HG02798 (cell line): ENCODE measurements at regions not wholly inside any gene's neighbourhood (a gene's known extent, or its start where the extent isn't known, plus 50 kb on each side); places are given as distances from the start of the nearest gene placed in this dataset.

Experiments
- ATAC-seq: cut with Tn5 transposase; IDR thresholded peaks from one replicate; pipeline ENCODE4 v1.9.1; 2021; ENCODE audit warnings: mild to moderate bottlenecking; ENCODE audit not compliant: unreplicated experiment, poor library complexity

DNA sequence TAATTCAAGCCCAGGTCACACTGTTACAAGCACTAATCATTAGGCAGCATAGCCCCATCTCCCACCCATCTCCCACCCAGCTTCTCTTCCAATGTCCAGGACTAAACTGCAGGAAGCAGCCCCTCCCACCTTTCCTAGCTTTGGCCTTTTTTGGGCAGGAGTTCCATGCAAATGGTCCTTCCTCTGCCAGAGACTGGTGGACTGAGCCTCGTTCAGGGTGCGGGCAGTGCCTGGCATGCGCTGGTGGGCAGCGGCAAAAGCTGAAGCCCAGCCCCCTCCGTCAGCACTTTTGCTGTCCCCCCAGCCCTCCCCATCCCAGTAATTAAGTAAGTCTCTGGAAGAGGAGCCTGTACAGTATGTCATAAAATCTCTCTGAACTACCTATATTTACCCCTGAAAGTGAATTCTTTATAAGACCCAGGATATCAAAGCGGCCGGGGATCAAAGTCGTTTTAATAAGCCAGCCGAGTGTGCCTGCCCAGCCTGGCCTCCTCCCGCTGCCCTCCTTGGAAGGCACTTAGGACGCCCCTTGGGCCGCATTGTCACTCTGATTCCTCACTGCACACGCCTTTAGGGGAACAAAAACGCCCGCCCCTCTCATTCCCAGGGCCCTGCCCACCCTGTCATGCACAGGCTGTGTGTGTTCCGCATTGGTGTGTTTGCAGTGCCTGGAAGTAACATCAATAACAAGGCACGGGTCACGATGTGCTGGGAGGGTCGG, 109.9 kb downstream of the IRX5 start:
- no peak for ATAC-seq

DNA sequence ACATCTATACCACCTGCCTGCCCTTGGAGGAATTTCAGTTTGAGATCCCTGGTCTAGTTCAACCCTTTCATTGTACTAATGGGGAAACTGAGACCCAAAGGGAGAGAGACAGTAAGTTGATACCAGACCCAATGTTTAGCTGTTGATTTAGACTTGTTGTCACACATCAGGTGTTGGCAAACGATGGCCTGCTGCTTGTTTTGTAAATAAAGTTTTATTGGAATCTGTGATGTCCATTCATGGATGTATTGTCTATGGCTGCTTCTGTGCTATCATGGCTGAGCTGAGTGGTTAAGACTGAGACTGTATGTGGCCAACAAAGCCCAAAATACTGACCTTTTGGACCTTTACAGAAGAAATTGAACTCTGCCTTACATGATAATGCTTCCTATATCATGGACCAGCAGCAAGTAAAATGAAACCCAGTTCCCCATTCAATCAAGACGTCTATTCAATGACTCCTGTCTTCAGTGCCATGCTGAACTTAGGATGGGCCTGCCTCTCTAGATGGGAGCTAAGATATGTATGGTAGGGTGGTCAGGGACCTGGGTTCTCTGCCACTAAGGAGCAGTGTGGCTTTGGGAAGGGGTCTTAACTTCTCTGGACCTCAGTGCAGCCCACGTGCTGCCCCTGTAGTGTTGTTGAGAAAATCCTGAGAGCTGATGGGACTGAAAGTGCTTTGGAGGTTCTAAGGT, 111.0 kb downstream of the IRX5 start:
- ATAC-seq, result no peak

DNA sequence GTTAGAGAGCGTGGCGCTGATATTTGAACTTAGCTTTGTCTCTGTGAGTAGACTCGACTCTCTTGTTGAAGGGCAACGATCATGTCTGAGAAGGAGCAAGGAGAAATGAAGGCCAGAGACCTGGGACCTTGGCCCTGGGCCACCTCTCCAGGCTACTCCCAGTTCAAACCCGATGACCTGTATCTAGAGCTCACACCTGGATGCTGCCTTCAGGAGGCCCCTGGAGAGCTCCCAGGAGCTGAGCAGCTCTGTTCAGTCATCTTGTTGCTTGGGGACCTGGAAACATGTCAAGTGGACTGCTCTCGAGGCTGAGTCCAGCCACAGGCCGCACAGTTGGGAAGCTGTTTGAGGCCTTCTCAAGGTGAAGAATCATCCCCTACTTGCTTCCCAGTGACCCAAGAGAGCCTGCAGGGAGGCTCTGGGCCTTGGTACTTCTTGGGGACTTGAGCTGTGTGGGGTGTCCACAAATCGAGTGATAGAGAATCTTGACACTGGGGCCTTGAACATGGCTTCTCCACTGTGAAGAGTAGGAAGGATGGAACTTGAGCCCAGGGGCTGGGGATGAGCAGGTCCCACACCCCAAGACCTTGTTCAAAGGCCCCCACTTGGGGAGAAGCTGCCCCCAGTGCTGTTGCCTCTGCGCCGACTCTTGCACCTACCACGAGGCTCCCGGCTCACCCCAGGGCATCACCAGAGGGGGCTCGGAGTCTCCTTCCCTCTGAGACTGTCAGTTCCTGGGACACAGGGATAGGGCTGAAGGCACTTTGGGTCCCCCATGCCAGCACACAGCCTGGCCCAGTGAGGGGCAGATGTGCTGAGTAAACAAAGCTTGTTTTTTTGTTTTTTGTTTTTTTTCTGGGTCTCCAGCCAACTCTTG, 112.1 kb downstream of the IRX5 start:
- ATAC-seq, result no peak

DNA sequence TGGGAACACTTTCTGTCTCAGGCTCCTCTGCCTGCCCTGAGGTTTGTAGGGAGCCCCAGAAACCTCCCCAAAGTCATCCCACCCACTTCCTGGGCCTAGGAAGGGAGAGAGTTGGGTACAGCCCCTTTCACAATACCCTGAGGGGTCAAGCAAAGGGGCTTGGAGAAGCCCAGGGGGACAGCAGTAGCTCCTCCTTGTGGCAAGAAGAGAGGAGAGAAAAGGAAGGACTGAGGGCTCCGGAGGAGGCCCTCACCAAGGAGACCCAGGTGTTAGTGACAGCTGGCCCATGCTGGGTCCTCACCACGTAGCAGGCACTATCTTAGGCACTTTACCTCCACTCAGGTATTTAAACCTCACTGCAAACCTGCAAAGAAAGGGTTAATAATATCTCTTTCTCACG, 112.8 kb downstream of the IRX5 start:
- ATAC-seq, result no peak

DNA sequence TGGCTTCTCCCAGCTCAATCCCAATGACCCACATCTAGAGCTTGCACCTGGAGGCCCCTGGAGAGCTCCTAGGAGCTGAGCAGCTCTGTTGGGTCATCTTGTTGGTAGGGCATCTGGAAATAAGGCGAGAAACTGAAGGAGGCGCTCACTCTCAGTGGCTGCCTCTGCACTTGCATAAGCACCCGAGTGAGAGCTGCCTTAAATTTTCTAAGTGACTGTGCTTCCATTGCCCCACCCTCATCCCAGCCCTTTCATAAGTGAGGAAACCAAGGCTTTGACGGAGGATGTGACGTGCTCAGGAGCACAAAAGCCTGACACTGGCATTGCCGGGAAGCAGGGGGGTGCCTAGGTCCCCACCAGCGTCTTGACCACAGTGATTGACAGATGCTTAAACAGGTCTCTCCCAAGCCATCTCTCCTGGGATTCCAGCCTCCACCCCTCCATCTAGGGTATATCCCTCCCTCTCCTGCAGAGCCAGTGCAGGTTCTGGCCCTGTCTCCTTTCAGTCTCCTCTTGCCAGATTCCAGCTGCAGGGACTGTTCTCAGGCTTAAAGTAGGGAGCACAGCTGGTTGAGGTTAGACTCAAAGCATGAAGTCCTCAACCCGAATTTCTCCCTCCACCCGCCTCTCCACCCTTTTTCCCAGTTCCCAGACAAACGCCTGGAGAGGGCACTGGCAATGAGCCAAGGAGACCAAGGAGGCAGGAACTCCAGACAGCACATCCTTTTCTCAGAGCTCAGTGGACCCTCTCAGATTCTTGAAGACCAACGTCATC, 113.7 kb downstream of the IRX5 start:
- no peak for ATAC-seq

DNA sequence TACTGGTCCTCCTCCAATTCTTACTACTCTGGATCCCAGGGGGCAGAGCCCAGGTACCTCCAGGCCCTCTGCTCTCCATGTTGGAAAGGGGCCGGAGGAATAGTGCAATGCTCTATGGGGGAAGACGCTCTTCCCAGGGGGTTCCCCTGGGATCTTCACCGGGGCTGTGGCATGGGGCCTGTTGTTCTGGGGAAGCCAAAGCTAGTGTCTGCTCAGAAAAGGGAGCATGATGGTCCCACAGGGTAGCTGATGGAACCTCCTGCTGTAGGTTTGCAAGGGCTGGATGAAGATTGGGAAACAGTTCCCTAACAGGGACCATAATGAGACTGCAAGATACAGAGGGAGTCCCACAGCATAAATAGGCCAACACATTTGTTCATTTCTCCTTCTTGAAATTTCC, 114.7 kb downstream of the IRX5 start:
- ATAC-seq, result no peak

DNA sequence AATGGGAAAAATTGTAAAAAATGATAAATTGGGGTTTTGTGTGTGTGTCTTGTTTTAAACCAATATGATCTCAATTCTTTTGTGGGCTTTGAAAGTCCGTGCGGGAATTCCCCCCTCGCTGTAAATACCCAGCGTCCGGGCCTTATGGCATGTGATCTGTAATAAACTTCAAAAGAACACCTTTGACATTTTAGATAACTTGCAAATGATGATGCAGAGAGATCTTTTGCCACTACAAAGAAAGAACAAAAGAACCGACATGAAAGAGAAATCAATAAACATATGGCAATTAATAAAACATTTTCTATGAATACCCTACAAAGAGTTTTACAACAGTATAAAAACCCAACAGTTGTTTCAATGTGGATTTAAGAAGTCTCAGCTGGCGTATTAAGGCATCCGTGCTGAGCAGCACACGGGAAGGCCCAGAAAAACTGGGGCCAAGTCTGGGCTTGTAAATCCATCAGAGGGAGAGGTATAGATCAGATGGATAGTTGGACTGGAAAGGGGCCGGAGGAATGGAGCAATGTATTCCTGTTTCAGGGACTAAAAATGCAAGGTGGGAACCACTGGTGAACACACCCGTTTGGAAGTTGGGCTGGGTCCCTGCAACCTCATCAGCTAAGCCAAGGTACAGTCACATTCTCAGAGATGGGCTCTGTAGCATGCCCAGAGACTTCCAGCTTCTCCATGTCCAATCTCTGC, 115.2 kb downstream of the IRX5 start:
- ATAC-seq, result no peak

DNA sequence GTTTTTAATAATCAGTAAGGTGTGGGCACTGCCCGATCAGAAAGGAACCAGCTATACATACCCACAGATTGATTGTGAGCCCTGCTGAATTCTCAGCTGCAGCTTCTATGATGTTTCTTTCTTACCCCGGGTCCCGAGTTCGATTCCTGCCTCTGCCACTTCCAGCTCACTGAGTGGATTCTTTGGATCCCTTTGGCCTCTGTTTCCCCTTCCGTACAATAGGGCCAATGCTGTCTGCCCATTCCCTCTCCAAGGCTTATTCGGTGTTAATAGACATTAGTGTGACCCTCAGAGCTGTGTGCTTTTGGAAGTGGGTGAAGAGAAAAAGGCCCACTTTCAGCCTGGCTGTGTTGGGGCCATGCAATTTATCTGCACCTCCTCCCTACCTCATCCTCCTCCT, 115.8 kb downstream of the IRX5 start:
- no peak for ATAC-seq

DNA sequence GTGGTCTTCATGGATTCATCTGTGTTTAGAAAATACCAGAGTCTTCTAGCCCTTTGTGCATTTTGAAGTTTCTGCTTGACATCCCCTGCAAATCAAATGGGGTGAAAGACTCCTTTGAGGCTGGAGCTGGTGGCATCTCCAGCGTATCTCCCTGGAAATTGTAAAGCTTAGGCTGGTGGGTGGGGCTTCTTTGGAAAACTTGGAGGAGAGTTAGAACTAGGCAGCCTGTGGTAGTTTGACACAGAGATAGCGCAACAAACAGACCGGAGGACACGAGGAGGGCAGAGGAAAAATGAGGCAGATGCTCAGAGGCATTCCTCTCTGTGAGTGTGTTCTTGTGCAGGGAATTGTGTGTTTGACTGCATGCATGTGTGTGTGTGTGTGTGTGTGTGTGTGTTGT, 116.3 kb downstream of the IRX5 start:
- no peak for ATAC-seq

DNA sequence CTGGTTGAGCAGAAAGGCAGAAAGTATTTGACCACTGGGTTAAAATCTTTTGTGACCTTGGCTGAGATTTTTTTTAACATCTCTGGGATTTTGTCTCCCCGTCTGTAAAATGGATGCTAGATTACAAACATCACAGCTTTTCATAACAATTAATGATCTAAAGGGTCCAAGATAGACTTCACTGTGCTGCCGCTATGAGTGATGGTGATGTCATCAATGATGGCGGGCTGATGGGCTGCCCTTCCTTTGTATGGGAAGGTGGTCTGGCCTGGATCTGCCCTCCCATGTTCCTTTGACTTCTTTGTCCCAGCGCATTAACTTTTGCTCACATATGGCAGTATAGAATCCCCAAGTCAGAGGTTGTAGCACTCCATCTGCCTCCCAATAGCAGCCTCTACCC, 116.7 kb downstream of the IRX5 start:
- no peak for ATAC-seq

DNA sequence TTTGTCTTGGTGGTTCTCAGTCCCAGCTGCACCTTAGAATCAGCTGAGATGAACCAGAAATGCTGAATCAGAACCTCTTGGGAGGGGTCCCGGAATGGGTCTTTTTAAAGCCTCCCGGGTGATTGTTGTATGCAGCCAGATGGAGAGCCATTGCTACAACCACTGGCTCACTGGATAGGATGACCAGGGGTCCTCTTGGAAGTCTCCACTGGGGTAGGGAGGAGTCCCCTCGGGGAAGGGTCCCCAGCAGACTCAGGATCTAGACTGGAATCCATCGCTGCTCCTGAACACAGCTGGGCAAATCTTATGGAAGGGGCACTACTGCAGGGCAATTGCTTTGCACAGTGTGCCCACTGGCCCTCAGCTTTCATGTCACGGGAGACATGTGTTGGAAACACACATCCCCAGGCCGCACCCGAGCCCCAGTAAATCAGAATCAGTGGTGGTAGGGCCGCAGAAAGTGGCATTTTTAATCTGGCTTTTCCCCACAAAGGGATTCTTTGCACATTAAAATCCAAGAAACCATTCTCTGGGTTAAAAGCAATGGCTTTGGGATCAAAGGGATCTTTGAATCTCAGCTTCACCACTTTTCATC, 117.3 kb downstream of the IRX5 start:
- no peak for ATAC-seq

DNA sequence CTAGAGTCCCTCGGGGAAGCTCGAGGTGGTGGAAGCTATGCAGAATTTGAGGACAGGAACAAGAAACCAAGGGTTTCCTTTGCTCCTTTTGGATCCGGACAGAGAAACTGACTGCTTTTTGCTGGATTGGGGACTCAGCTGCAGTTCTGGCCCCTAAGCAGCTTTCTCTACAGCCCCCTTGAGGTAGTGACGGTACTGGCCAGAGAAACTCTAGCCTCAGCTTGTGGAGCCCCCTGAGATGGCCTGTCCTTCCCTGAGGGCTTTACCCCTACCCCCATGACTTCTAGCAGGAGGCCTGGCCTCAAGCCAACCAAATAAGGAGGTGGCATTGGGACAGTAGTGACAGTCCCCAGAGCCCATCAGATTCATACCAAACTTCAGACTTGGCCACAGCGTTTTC, 118.1 kb downstream of the IRX5 start:
- no peak for ATAC-seq

DNA sequence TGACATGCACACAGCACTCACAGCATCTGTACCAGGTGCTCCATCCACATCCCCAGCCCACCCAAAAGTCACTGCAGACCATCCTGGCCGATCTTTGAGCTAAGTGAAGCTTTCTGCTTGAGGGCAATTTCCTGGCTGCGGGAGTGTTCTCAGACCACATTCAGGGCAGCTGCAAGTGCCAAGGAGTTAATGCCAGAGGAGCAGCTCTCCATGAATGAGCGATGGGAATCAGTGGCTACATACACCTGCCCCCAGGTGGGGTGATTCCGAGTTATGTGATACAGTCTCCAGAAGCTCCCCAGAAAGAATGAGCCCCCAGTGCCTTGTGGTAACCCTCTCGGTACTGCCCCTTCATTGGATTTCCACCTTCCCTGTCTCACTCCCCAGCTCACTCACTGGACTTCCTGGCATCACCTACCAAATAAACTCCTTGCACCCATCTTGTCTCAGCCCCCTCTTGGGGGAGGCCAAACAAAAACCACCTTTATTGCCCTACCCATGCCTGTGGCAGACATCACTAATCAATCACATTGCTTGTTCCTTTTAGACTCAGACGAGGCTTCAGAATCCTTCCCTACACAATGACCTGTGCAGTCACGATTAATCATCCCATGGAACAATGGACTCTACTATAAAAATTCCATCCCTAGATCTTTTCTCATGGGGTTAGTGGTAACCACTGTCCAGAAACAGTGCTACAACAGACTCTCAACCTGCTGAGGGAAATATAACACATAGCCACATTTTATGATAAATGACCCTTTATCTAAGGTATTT, 121.1 kb downstream of the IRX5 start:
- ATAC-seq, result no peak

DNA sequence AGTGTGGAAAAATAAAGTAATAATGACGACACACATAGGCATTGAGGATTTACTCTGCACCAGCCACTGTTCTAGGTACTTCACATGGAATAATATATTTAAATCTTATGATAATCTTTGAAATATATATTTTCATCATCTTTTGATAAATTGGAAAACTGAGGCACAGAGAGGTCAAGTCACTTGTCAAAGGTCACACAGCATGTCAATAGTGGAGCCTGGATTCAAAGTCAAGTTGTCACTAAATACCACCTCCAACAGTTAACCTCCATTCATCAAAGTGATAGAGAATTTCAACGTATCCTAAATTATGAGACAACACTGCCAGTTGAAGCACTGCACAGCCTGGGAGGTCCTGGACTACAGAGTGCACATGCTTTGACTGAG, 121.7 kb downstream of the IRX5 start:
- ATAC-seq, result no peak

DNA sequence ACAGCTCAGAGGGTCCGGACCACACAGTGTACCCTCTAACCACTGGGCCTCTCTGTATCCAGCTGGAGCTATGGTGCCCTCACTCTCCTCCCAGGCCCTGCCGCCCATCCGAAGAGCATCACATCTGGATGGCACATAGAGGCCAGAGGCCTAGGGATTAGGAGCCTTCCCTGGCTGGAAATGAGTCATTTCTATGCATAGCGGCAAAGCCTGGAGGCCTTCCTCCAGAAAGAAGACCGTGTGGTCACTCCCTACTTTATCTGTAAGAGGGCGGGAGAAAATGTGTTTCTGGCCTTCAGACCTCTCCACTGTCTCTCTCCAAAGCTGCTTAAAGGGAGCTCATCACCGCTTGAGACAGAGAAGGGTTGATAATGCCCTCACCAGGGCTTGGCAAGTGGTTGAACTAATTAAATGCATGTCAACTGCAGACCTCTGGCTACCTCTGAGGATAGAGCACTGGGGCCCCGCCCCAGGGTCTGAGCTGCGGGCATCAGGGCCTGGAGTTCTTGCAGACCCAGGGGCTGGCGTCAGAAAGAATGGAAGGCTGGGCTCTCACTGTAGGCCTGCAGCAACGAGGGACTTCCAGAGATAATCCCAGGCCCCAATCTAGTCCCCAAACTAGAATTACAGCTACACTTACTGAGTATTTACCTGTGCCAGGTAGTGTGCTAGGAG, 122.2 kb downstream of the IRX5 start:
- ATAC-seq, result no peak

DNA sequence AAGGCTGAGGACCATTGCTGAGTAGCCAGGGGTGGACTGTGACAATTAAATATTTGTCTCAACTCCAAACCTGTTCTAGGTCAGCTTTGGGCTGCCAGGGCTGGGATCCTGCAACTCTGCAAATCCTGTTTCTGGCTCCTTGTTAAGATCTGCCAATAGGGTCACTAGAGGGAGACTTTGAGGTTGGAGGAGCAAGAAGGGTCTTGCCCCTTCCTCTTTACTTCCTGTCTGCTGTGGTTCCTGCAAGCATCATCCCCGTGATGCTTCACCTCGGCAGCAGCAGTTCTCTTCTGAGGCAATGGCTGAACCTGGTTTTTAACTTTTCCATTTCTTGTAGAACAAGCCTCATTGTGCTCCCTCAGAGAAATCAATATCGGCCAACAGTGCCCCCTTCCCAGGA, 124.6 kb downstream of the IRX5 start:
- no peak for ATAC-seq

DNA sequence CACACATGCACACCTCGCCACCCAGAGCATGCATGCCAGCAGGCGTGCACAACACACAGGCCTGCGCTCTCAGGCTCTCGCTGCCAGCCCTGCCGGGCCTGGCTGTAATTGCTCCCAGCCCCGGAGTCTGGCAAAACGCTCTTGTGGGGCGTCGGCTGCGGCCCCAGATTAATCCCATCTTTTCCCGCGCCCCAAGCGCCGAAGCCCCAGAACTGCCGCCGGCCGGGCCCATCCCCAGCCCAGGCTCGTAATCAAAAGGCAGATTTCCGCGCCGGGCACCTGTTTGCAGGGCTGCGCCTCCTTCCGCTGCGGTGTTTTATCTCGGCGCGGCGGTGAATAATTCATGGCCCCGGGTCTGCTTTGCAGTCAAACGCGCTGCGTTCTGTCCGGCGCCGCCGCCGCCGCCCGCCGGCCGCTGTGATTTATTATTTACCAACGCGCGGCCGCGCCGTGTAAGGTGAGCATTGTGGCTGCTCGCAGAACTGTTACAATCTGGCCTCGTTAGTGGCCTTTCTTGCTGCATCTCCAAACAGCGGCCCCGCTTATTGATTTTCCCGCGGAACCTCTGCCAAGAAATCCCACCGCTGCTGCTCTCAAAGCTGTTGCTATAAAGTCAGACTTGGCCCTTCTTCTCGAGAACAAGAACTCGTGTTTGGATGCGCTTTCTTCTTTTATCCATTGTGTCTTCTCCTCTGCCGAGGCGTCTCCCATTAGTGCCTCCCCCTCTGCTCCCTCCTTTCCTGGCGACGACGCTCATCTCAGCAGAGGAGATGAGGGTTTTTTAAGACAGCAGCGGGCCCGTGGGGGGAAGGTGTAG, 126.1 kb downstream of the IRX5 start:
- no peak for ATAC-seq
